SU-DHL-6 (cell line): ENCODE measurements at regions not wholly inside any gene's neighbourhood (a gene's known extent, or its start where the extent isn't known, plus 50 kb on each side); places are given as distances from the start of the nearest gene placed in this dataset.

Experiments
- CTCF ChIP-seq: fragments of 200-600 bp; sonication (generic); IDR thresholded peaks from one replicate; pipeline ENCODE4 v1.5.1; 2017; ENCODE audit warnings: antibody characterized with exemption, mild to moderate bottlenecking, low read length, moderate library complexity; ENCODE audit not compliant: insufficient read depth, poor library complexity, severe bottlenecking
- EZH2phosphoT487 ChIP-seq: fragments of 200-600 bp; sonication (generic), shearing (Covaris generic); conservative IDR thresholded peaks from 2 replicates; pipeline ENCODE4 v1.6.1; 2018; ENCODE audit warnings: mild to moderate bottlenecking, antibody characterized with exemption, low read length, moderate library complexity, mixed read lengths

GRCh38 chr1:191517826-191518225, 640.4 kb upstream of the RGS18 start:
- TF ChIP-seq CTCF: no peak
- no peak for TF ChIP-seq EZH2phosphoT487
